IMR-90 (cell line): ENCODE measurements at regions not wholly inside any gene's neighbourhood (a gene's known extent, or its start where the extent isn't known, plus 50 kb on each side); places are given as distances from the start of the nearest gene placed in this dataset.

ENCODE experiments used
- ATAC-seq: fragments of 200-7000 bp; cut with Tn5 transposase; 2 replicates; pipeline ENCODE4 v1.9.1; 2020; ENCODE audit warnings: low read depth, mild to moderate bottlenecking, moderate library complexity
- BruUV-seq: library from RNA; stranded (reverse); fragments of 400-500 nt; replicated peaks from 2 replicates; lab custom pipeline; 2021; lab: Mats Ljungman, UMichigan
- CTCF ChIA-PET: fragments of 300-600 bp; formaldehyde crosslinking; extraction: SDS; loops from one replicate; lab custom pipeline; 2021; ENCODE audit warnings: antibody characterized with exemption; lab: Yijun Ruan, JAX
- POLR2A ChIA-PET: fragments of 300-600 bp; sonication (Branson Sonifier 250); formaldehyde crosslinking; loops from one replicate; lab custom pipeline; 2022; ENCODE audit warnings: antibody characterized with exemption; ENCODE audit not compliant: unreplicated experiment; lab: Charles Lee
- DNase-seq: peaks from one replicate; pipeline ENCODE4 v3.0.0; 2013
- H2AFZ ChIP-seq: replicated peaks from 2 replicates; pipeline ENCODE3; 2013; ENCODE audit warnings: low read length, mild to moderate bottlenecking; ENCODE audit not compliant: poor library complexity
- H2AK5ac ChIP-seq: 2 replicates; pipeline ENCODE4 v1.6.1; 2013; ENCODE audit warnings: low read depth, low read length, inconsistent platforms
- H2AK9ac ChIP-seq: replicated peaks from 2 replicates; pipeline ENCODE3; 2013; ENCODE audit warnings: mild to moderate bottlenecking, low read depth, low read length, moderate library complexity; ENCODE audit not compliant: poor library complexity
- H2BK120ac ChIP-seq: 2 replicates; pipeline ENCODE4 v1.6.1; 2013; ENCODE audit warnings: low read depth, low read length, inconsistent platforms
- H2BK15ac ChIP-seq: 3 replicates; pipeline ENCODE4 v1.6.1; 2013; ENCODE audit warnings: low read depth, low read length, inconsistent platforms
- H2BK20ac ChIP-seq: 2 replicates; pipeline ENCODE4 v1.6.1; 2013; ENCODE audit warnings: low read depth, mild to moderate bottlenecking, inconsistent platforms, low read length, moderate library complexity
- H2BK5ac ChIP-seq: 2 replicates; pipeline ENCODE4 v1.6.1; 2013; ENCODE audit warnings: mild to moderate bottlenecking, low read depth, low read length, inconsistent platforms; ENCODE audit not compliant: poor library complexity, severe bottlenecking
- H3K14ac ChIP-seq: replicated peaks from 2 replicates; pipeline ENCODE4 v1.6.1; 2013; ENCODE audit warnings: low read depth, low read length, inconsistent platforms
- H3K18ac ChIP-seq: 2 replicates; pipeline ENCODE4 v1.6.1; 2013; ENCODE audit warnings: low read depth, low read length, control low read depth
- H3K23ac ChIP-seq: 2 replicates; pipeline ENCODE4 v1.6.1; 2013; ENCODE audit warnings: low read depth, low read length, inconsistent platforms
- H3K27ac ChIP-seq: 2 replicates; pipeline ENCODE4 v1.5.1; 2013; ENCODE audit warnings: mild to moderate bottlenecking, control low read depth, low read length; ENCODE audit not compliant: insufficient read depth
- H3K27me3 ChIP-seq: 2 replicates; pipeline ENCODE4 v1.6.1; 2013; ENCODE audit warnings: low read length; ENCODE audit not compliant: control insufficient read depth, insufficient read depth
- H3K36me3 ChIP-seq: 2 replicates; pipeline ENCODE4 v1.6.1; 2013; ENCODE audit warnings: low read length, mixed read lengths; ENCODE audit not compliant: control insufficient read depth, insufficient read depth
- H3K4ac ChIP-seq: 2 replicates; pipeline ENCODE4 v1.6.1; 2013; ENCODE audit warnings: low read depth, low read length, inconsistent platforms
- H3K4me1 ChIP-seq: 2 replicates; pipeline ENCODE4 v1.6.1; 2013; ENCODE audit warnings: low read length, mixed read lengths; ENCODE audit not compliant: control insufficient read depth, insufficient read depth
- H3K4me2 ChIP-seq: 2 replicates; pipeline ENCODE4 v1.6.1; 2013; ENCODE audit warnings: low read depth, mild to moderate bottlenecking, control low read depth, low read length, moderate library complexity
- H3K4me3 ChIP-seq: 2 replicates; pipeline ENCODE4 v1.5.1; 2013; ENCODE audit warnings: low read depth, mild to moderate bottlenecking, control low read depth, low read length, moderate library complexity; ENCODE audit not compliant: insufficient read depth
- H3K56ac ChIP-seq: 2 replicates; pipeline ENCODE4 v1.6.1; 2013; ENCODE audit warnings: low read length, inconsistent platforms; ENCODE audit not compliant: insufficient read depth; ENCODE audit errors: extremely low read depth
- H3K79me1 ChIP-seq, 2 experiments: 2 replicates each; pipeline ENCODE4 v1.6.1; 2013; ENCODE audit warnings: low read length in 2 of 2, inconsistent platforms in 1 of 2, low read depth in 1 of 2
- H3K9ac ChIP-seq: 2 replicates; pipeline ENCODE4 v1.6.1; 2013; ENCODE audit warnings: low read depth, low read length, control low read depth
- H3K9me1 ChIP-seq: 2 replicates; pipeline ENCODE4 v1.6.1; 2013; ENCODE audit warnings: low read length, inconsistent platforms; ENCODE audit not compliant: insufficient read depth
- H3K9me3 ChIP-seq: 2 replicates; pipeline ENCODE4 v1.6.1; 2013; ENCODE audit warnings: low read length; ENCODE audit not compliant: control insufficient read depth, insufficient read depth
- H4K20me1 ChIP-seq: 2 replicates; pipeline ENCODE4 v1.6.1; 2013; ENCODE audit warnings: low read length, inconsistent platforms; ENCODE audit not compliant: insufficient read depth
- H4K5ac ChIP-seq: 2 replicates; pipeline ENCODE4 v1.6.1; 2013; ENCODE audit warnings: mild to moderate bottlenecking, low read depth, low read length, control low read depth
- H4K8ac ChIP-seq, 2 experiments: 2 replicates each; pipeline ENCODE4 v1.6.1; 2013; ENCODE audit warnings: low read depth in 2 of 2, low read length in 2 of 2, control low read depth in 1 of 2, inconsistent platforms in 1 of 2
- H4K91ac ChIP-seq: 2 replicates; pipeline ENCODE4 v1.6.1; 2013; ENCODE audit warnings: low read depth, low read length, inconsistent platforms; ENCODE audit not compliant: insufficient read depth
- BHLHE40 ChIP-seq: fragments of 150-350 bp; IDR thresholded peaks from 2 replicates; pipeline ENCODE4 v1.6.1; 2016; ENCODE audit warnings: mild to moderate bottlenecking, low read depth, low read length
- CEBPB ChIP-seq: IDR thresholded peaks from 2 replicates; pipeline ENCODE4 v1.6.1; 2012; ENCODE audit warnings: low read depth, low read length, improper control_type of control experiment
- CHD1 ChIP-seq: IDR thresholded peaks from 2 replicates; pipeline ENCODE4 v1.6.1; 2012; ENCODE audit warnings: low read depth, low read length, improper control_type of control experiment
- CTCF ChIP-seq: conservative IDR thresholded peaks from 2 replicates; pipeline ENCODE4 v1.5.1; 2012; ENCODE audit warnings: mild to moderate bottlenecking, low read depth, low read length, improper control_type of control experiment
- MXI1 ChIP-seq: IDR thresholded peaks from 2 replicates; pipeline ENCODE4 v1.6.1; 2012; ENCODE audit warnings: low read depth, mild to moderate bottlenecking, low read length, moderate library complexity, borderline replicate concordance
- RAD21 ChIP-seq: IDR thresholded peaks from 2 replicates; pipeline ENCODE4 v1.6.1; 2012; ENCODE audit warnings: low read length, improper control_type of control experiment
- SMC3 ChIP-seq: fragments of 150-350 bp; IDR thresholded peaks from 2 replicates; pipeline ENCODE4 v1.6.1; 2016; ENCODE audit warnings: low read depth, mild to moderate bottlenecking, antibody characterized with exemption, low read length, moderate library complexity
- USF2 ChIP-seq: fragments of 150-350 bp; IDR thresholded peaks from 2 replicates; pipeline ENCODE4 v1.6.1; 2017; ENCODE audit warnings: mild to moderate bottlenecking, antibody characterized with exemption, low read length, low read depth
- WGBS, 2 experiments: methylation state at CpG; one replicate each; pipeline versions ENCODE4 v1.1.5 to v1.1.7; 2013; ENCODE audit warnings: missing lambda C conversion rate in 2 of 2; ENCODE audit not compliant: insufficient read length in 1 of 2; ENCODE audit errors: extremely low coverage in 2 of 2; 5-methylcytosine and 5-hydroxymethylcytosine counted together
- dilution Hi-C: fragments of 300-500 bp; cut with HindIII; formaldehyde crosslinking; loops from one replicate; pipeline ENCODE4 v1.14.3; 2018; ENCODE audit warnings: low sequenced_read_pairs; ENCODE audit not compliant: unreplicated experiment
- in situ Hi-C: fragments of 300-500 bp; cut with MboI; formaldehyde crosslinking; loops from 3 replicates; pipeline ENCODE4 v1.14.3; 2019; ENCODE audit warnings: low sequenced_read_pairs, inconsistent platforms, mixed read lengths
- intact Hi-C: fragments of 100-400 bp; cut with micrococcal nuclease; formaldehyde crosslinking; loops from 2 replicates; pipeline ENCODE4 v1.10.0; 2022

- Histone ChIP-seq H4K91ac (no peak overlapping the region), H3K14ac (no peak overlapping the region), H2AFZ (no peak overlapping the region), H3K4me1 (no peaks in the 10 kb centered on the region), H2AK9ac (no peak overlapping the region), H3K4me2 (no peak overlapping the region), H2BK120ac (no peak overlapping the region), H3K27me3 (no peaks in the 10 kb centered on the region), H4K8ac (no peak overlapping the region), H3K9me3 (peaks cover 2% of the 10 kb centered on the region; the same call in 1 of the 2 replicates), H3K27ac (no peak overlapping the region), H4K5ac (no peak overlapping the region), H3K9ac (no peak overlapping the region), H3K4ac (no peak overlapping the region), H3K4me3 (no peak overlapping the region), H3K9me1 (no peaks in the 10 kb centered on the region), H2BK20ac (no peak overlapping the region), H3K79me1 (no peaks in the 10 kb centered on the region), H2BK5ac (no peak overlapping the region), H2AK5ac (no peak overlapping the region), H3K23ac (no peak overlapping the region), H2BK15ac (no peak overlapping the region), H4K20me1 (no peaks in the 10 kb centered on the region), H3K18ac (no peak overlapping the region), H3K36me3 (no peaks in the 10 kb centered on the region), H3K56ac (no peak overlapping the region)
- ATAC-seq (no peak), DNase-seq (no peak)
- WGBS, 2 experiments: no CpG with 5 or more reads among the region's 1 CpG
- ChIA-PET CTCF (no interaction called here), POLR2A (no interaction called here)
- no TSS peak for BruUV-seq
- TF ChIP-seq CTCF (no peak), SMC3 (no peak), USF2 (no peak), CEBPB (no peak), RAD21 (no peak), MXI1 (no peak), CHD1 (no peak), BHLHE40 (no peak)
- in situ Hi-C loops: no loop called here
- intact Hi-C loops: no loop called here
- dilution Hi-C loops: no loop called here
Observed at GRCh38 chr5:92421942-92422341, 1038.8 kb upstream of the ARRDC3 start.
